OCI-LY1 (cell line): ENCODE measurements at regions not wholly inside any gene's neighbourhood (a gene's known extent, or its start where the extent isn't known, plus 50 kb on each side); places are given as distances from the start of the nearest gene placed in this dataset.

ENCODE experiments used
- H2AFZ ChIP-seq: fragments of 200-600 bp; sonication (generic), shearing (Covaris generic); 2 replicates; pipeline ENCODE4 v1.6.0; 2014; ENCODE audit warnings: antibody characterized with exemption, mild to moderate bottlenecking, low read length
- H3F3A ChIP-seq: fragments of 200-600 bp; sonication (generic), shearing (Covaris generic); 2 replicates; pipeline ENCODE4 v1.6.0; 2014; ENCODE audit warnings: mild to moderate bottlenecking, antibody characterized with exemption, low read length, moderate library complexity; ENCODE audit not compliant: insufficient read depth
- H3K27ac ChIP-seq: fragments of 200-600 bp; sonication (generic); 2 replicates; pipeline ENCODE4 v1.5.1; 2014; ENCODE audit warnings: low read length, mixed run types, mild to moderate bottlenecking, low read depth; ENCODE audit not compliant: poor library complexity, severe bottlenecking
- H3K27me3 ChIP-seq: fragments of 200-600 bp; sonication (generic); 2 replicates; pipeline ENCODE4 v1.6.0; 2014; ENCODE audit warnings: antibody characterized with exemption, mild to moderate bottlenecking, low read length, moderate library complexity; ENCODE audit not compliant: insufficient read depth
- H3K36me3 ChIP-seq: fragments of 200-600 bp; sonication (generic); 2 replicates; pipeline ENCODE4 v1.6.1; 2014; ENCODE audit warnings: mild to moderate bottlenecking, antibody characterized with exemption, low read length, moderate library complexity, mixed read lengths; ENCODE audit not compliant: insufficient read depth
- H3K4me1 ChIP-seq: fragments of 200-600 bp; sonication (generic); 2 replicates; pipeline ENCODE4 v1.5.1; 2014; ENCODE audit warnings: mild to moderate bottlenecking, low read length, moderate library complexity; ENCODE audit not compliant: insufficient read depth, severe bottlenecking
- H3K4me2 ChIP-seq: fragments of 200-600 bp; sonication (generic), shearing (Covaris generic); 2 replicates; pipeline ENCODE4 v1.6.1; 2014; ENCODE audit warnings: low read length
- H3K4me3 ChIP-seq: fragments of 200-600 bp; sonication (generic); 2 replicates; pipeline ENCODE4 v1.5.1; 2014; ENCODE audit warnings: low read length, low read depth, mild to moderate bottlenecking, mixed read lengths; ENCODE audit not compliant: poor library complexity, severe bottlenecking
- H3K79me2 ChIP-seq: fragments of 200-600 bp; shearing (Covaris generic); 2 replicates; pipeline ENCODE4 v1.6.1; 2016; ENCODE audit warnings: mixed run types, low read length, mixed read lengths; ENCODE audit not compliant: insufficient read depth
- H3K9ac ChIP-seq: fragments of 200-600 bp; sonication (generic), shearing (Covaris generic); 2 replicates; pipeline ENCODE4 v1.6.1; 2014; ENCODE audit warnings: mild to moderate bottlenecking, low read length, mixed read lengths
- H3K9me2 ChIP-seq: fragments of 200-600 bp; sonication (generic), shearing (Covaris generic); 2 replicates; pipeline ENCODE4 v1.6.1; 2014; ENCODE audit warnings: low read depth, mild to moderate bottlenecking, low read length, mixed read lengths
- H3K9me3 ChIP-seq: fragments of 200-600 bp; shearing (Covaris generic); 2 replicates; pipeline ENCODE4 v1.6.1; 2014; ENCODE audit warnings: low read length, mixed read lengths
- H4K20me1 ChIP-seq: fragments of 200-600 bp; sonication (generic), shearing (Covaris generic); 2 replicates; pipeline ENCODE4 v1.6.0; 2016; ENCODE audit warnings: mild to moderate bottlenecking, low read length; ENCODE audit not compliant: insufficient read depth
- EZH2 ChIP-seq: fragments of 200-600 bp; sonication (generic), shearing (Covaris generic); IDR thresholded peaks from 2 replicates; pipeline ENCODE4 v1.8.0; 2017; ENCODE audit warnings: borderline replicate concordance, mixed run types, mild to moderate bottlenecking, antibody characterized with exemption, low read length, moderate library complexity, mixed read lengths
- TF ChIP-seq, protein P1 (sequence below): fragments of 200-600 bp; sonication (generic), shearing (Covaris generic); IDR thresholded peaks from 2 replicates; pipeline ENCODE4 v1.5.1; 2017; ENCODE audit warnings: mild to moderate bottlenecking, antibody characterized with exemption, low read length, moderate library complexity, mixed read lengths

DNA sequence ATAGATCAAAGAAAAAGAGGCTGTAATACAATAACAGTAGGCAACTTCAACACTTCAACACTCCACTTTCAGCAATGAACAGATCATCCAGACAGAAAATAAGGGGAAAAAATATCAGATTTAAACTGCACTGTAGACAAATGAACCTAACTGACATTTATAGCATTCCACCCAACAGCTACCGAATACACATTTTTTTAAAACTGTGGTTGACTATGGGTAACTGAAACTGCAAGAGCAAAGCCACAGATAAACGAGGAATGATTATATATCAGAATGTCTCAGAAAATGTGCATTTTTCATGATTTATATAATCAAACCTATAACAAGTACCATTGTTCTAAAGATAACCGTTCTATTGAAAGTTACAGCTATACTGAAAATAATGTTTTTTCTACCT lies 514.9 kb upstream of the DPPA4 start:
- Histone ChIP-seq H3K27me3 (no peaks in the 10 kb centered on the region), H2AFZ (no peak overlapping the region), H3K4me1 (no peaks in the 10 kb centered on the region), H3F3A (no peaks in the 10 kb centered on the region), H3K36me3 (no peaks in the 10 kb centered on the region), H3K27ac (no peak overlapping the region), H3K4me2 (no peak overlapping the region), H3K9ac (no peak overlapping the region), H3K9me2 (no peaks in the 10 kb centered on the region), H4K20me1 (no peaks in the 10 kb centered on the region), H3K79me2 (no peaks in the 10 kb centered on the region), H3K9me3 (0 out of 2 replicates have a peak, but pooled peaks cover 3% of the 10 kb centered on the region), H3K4me3 (no peak overlapping the region)
- TF ChIP-seq, protein P1, sequence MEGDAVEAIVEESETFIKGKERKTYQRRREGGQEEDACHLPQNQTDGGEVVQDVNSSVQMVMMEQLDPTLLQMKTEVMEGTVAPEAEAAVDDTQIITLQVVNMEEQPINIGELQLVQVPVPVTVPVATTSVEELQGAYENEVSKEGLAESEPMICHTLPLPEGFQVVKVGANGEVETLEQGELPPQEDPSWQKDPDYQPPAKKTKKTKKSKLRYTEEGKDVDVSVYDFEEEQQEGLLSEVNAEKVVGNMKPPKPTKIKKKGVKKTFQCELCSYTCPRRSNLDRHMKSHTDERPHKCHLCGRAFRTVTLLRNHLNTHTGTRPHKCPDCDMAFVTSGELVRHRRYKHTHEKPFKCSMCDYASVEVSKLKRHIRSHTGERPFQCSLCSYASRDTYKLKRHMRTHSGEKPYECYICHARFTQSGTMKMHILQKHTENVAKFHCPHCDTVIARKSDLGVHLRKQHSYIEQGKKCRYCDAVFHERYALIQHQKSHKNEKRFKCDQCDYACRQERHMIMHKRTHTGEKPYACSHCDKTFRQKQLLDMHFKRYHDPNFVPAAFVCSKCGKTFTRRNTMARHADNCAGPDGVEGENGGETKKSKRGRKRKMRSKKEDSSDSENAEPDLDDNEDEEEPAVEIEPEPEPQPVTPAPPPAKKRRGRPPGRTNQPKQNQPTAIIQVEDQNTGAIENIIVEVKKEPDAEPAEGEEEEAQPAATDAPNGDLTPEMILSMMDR: no peak
- TF ChIP-seq EZH2: no peak

DNA sequence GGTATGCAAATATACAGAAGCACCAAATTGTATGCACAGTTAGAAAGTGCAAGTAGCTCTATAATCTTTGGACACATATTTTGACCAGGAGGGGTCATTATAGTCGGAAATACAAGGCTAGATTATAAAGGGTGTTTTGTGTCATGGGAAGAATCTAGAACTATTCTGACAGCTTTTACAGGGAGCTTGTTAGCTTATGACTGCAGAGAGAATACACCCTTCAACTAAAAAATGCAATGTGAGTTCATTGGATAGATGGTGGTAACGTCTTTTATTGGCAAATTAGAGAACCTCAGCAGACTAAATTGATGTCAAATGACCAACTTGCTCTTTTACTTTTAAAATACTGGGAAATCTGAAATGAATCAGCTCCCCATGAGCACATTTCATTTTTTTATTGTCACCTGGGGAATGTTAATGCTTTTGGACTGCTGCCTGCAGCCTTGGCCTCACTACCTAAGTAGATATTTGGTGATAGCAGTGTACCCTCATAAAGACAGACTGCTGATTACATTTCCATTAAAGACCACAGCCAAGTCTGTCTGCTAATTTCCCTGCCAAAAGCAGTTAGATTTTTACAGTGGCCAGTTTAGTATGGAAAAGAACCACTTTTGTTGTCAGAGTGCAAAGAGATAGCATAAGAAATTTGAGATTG lies 515.9 kb upstream of the DPPA4 start:
- Histone ChIP-seq H3K9me2 (no peaks in the 10 kb centered on the region), H3K36me3 (no peaks in the 10 kb centered on the region), H3K4me2 (no peak overlapping the region), H3K4me1 (no peaks in the 10 kb centered on the region), H4K20me1 (no peaks in the 10 kb centered on the region), H3K9ac (no peak overlapping the region), H3K4me3 (no peak overlapping the region), H3K79me2 (no peaks in the 10 kb centered on the region), H3K27ac (no peak overlapping the region), H3F3A (no peaks in the 10 kb centered on the region), H3K9me3 (0 out of 2 replicates have a peak, but pooled peaks cover 3% of the 10 kb centered on the region), H2AFZ (no peak overlapping the region), H3K27me3 (no peaks in the 10 kb centered on the region)
- TF ChIP-seq EZH2: no peak
- TF ChIP-seq, protein P1: no peak

- no peak overlapping the region for H3K4me2 ChIP-seq
- no peaks in the 10 kb centered on the region for H3F3A ChIP-seq
- H3K9ac ChIP-seq: no peak overlapping the region
- no peaks in the 10 kb centered on the region for H3K79me2 ChIP-seq
- H4K20me1 ChIP-seq: no peaks in the 10 kb centered on the region
- no peaks in the 10 kb centered on the region for H3K9me3 ChIP-seq
- H3K27ac ChIP-seq: no peak overlapping the region
- no peaks in the 10 kb centered on the region for H3K36me3 ChIP-seq
- H3K4me3 ChIP-seq: no peak overlapping the region
- H2AFZ ChIP-seq: no peak overlapping the region
- no peak for TF ChIP-seq EZH2
- TF ChIP-seq, protein P1: no peak
- no peaks in the 10 kb centered on the region for H3K27me3 ChIP-seq
- H3K9me2 ChIP-seq: no peaks in the 10 kb centered on the region
- H3K4me1 ChIP-seq: no peaks in the 10 kb centered on the region
These were observed 526.4 kb upstream of the DPPA4 start for GRCh38 chr3:109863701-109864100.
